Mesothelial cell of epicardium (in vitro differentiated cells): ENCODE measurements at regions not wholly inside any gene's neighbourhood (a gene's known extent, or its start where the extent isn't known, plus 50 kb on each side); places are given as distances from the start of the nearest gene placed in this dataset.

Experiments used
- DNase-seq, 2 experiments: peaks; one replicate each; pipeline ENCODE4 v3.0.0; 2021; ENCODE audit warnings: low spot score in 2 of 2; ENCODE audit not compliant: unreplicated experiment in 2 of 2
- H3K27ac Mint-ChIP-seq: 2 replicates; pipeline ENCODE4 v1.8.0; 2021; ENCODE audit warnings: mixed read lengths
- H3K27me3 Mint-ChIP-seq: 2 replicates; pipeline ENCODE4 v1.8.0; 2021; ENCODE audit warnings: low read depth, mixed read lengths
- H3K36me3 Mint-ChIP-seq: 2 replicates; pipeline ENCODE4 v1.8.0; 2021; ENCODE audit warnings: mixed read lengths
- H3K4me1 Mint-ChIP-seq: 2 replicates; pipeline ENCODE4 v1.8.0; 2021; ENCODE audit warnings: mixed read lengths
- H3K4me3 Mint-ChIP-seq: 2 replicates; pipeline ENCODE4 v1.8.0; 2021; ENCODE audit warnings: mild to moderate bottlenecking, moderate library complexity, mixed read lengths
- H3K9me3 Mint-ChIP-seq: 2 replicates; pipeline ENCODE4 v1.8.0; 2021; ENCODE audit warnings: mixed read lengths
- CTCF ChIP-seq: fragments of 200-600 bp; sonication (generic); IDR thresholded peaks from one replicate; pipeline ENCODE4 v1.5.0; 2021; ENCODE audit warnings: antibody characterized with exemption; ENCODE audit not compliant: unreplicated experiment

GRCh38 chr4:29307755-29308154, 1412.4 kb upstream of the PCDH7 start:
- H3K4me1 Mint-ChIP-seq, result no peaks in the 10 kb centered on the region
- H3K27me3 Mint-ChIP-seq, result no peaks in the 10 kb centered on the region
- H3K9me3 Mint-ChIP-seq, result no peaks in the 10 kb centered on the region
- no peak for DNase-seq
- no peak overlapping the region for H3K27ac Mint-ChIP-seq
- H3K36me3 Mint-ChIP-seq, result no peaks in the 10 kb centered on the region
- TF ChIP-seq CTCF, result no peak
- H3K4me3 Mint-ChIP-seq, result no peak overlapping the region

- no peak for TF ChIP-seq CTCF
- DNase-seq, result no peak
- no peak overlapping the region for H3K4me3 Mint-ChIP-seq
- H3K27me3 Mint-ChIP-seq, result no peaks in the 10 kb centered on the region
- no peaks in the 10 kb centered on the region for H3K36me3 Mint-ChIP-seq
- H3K27ac Mint-ChIP-seq, result no peak overlapping the region
- no peaks in the 10 kb centered on the region for H3K9me3 Mint-ChIP-seq
- H3K4me1 Mint-ChIP-seq, result no peaks in the 10 kb centered on the region
Measured at GRCh38 chr4:29309050-29309449, 1411.1 kb upstream of the PCDH7 start.

- H3K27me3 Mint-ChIP-seq, result no peaks in the 10 kb centered on the region
- H3K36me3 Mint-ChIP-seq, result no peaks in the 10 kb centered on the region
- no peaks in the 10 kb centered on the region for H3K9me3 Mint-ChIP-seq
- no peak overlapping the region for H3K4me3 Mint-ChIP-seq
- no peaks in the 10 kb centered on the region for H3K4me1 Mint-ChIP-seq
- TF ChIP-seq CTCF, result no peak
- H3K27ac Mint-ChIP-seq, result no peak overlapping the region
- no peak for DNase-seq
Measured at GRCh38 chr4:29310252-29310651, 1409.9 kb upstream of the PCDH7 start.

GRCh38 chr4:29311247-29311646, 1408.9 kb upstream of the PCDH7 start:
- no peaks in the 10 kb centered on the region for H3K36me3 Mint-ChIP-seq
- H3K4me1 Mint-ChIP-seq, result no peaks in the 10 kb centered on the region

GRCh38 chr4:29319663-29320340, 1400.4 kb upstream of the PCDH7 start:
- peaks cover 10% of the 10 kb centered on the region for H3K9me3 Mint-ChIP-seq
- H3K27me3 Mint-ChIP-seq, result no peaks in the 10 kb centered on the region
- no peak overlapping the region for H3K27ac Mint-ChIP-seq
- no peak for TF ChIP-seq CTCF
- no peak overlapping the region for H3K4me3 Mint-ChIP-seq
- no peak for DNase-seq
- H3K4me1 Mint-ChIP-seq, result peaks cover 4% of the 10 kb centered on the region
- no peaks in the 10 kb centered on the region for H3K36me3 Mint-ChIP-seq

More at GRCh38 chr4:29311247-29311646, 1408.9 kb upstream of the PCDH7 start:
- no peak overlapping the region for H3K27ac Mint-ChIP-seq
- no peak for DNase-seq
- TF ChIP-seq CTCF, result no peak
- H3K27me3 Mint-ChIP-seq, result no peaks in the 10 kb centered on the region
- H3K9me3 Mint-ChIP-seq, result no peaks in the 10 kb centered on the region
- H3K4me3 Mint-ChIP-seq, result no peak overlapping the region
